ENCODE measurements at regions not wholly inside any gene's neighbourhood (a gene's known extent, or its start where the extent isn't known, plus 50 kb on each side); places are given as distances from the start of the nearest gene placed in this dataset.
"Not testable (repeated sequence)": the region's sequence is repeated elsewhere in the genome, so short reads cannot be mapped to it uniquely, and the experiment has no call there.

DNA sequence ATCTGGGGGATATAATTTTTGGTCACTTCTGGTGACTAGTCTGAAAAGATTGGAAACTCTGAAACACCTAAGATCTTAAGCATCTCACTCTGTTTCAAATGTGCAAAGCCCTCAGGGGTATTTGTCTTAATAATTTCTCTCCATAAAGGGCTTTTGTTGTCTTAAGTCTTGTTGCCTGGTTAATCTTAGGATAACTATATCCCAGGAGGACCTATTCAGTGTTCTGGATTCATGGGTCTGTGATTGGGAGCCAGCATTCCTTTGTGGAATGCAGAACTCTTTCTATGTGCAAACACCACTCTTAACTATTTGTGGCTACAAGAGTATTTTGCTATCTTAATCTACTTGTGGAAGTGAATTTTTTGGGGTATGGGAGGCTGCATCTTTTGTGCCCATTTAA, 1573.0 kb upstream of the PRMT6 start:
- no peak overlapping the region for H3K4me3 ChIP-seq (ENCODE audit: low read depth, low read length)

DNA sequence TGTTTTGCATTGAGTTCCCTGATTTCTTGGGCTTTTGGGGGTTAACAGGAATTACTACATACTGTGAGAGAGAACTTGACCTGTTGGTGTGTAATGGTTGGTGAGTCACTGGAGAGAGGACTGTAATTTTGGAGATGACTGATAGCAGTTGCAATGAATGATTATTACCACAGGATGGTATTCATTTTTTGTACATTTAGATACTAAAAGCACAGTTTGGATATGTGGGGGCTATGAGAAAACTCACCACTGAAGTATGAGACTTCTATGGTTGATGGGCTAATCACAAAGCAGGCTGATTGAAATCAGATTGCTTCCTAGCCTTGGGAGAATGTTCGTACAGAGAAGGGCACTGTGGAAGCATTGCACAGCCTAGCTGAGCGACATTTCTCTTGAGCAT, 1571.3 kb upstream of the PRMT6 start:
- no peak overlapping the region for H3K4me3 ChIP-seq (ENCODE audit: low read depth, low read length)

DNA sequence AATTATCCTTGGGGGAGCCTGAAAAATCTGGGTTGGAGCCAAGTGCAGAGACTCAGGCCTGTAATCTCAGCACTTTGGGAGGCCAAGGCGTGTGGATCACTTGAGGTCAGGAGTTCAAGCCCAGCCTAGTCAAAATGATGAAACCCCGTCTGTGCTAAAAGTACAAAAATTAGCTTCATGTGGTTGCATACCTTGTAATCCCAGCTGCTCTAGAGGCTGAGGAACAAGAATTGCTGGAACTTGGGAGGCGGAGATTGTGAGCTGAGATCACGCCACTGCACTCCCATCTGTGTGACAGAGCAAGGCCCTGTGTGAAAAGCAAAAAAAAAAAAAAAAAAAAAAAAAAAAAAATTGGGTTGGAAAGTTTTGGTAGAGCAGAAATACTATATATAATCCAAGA, 1563.6 kb upstream of the PRMT6 start:
- no peak overlapping the region for H3K4me3 ChIP-seq (ENCODE audit: low read depth, low read length)

DNA sequence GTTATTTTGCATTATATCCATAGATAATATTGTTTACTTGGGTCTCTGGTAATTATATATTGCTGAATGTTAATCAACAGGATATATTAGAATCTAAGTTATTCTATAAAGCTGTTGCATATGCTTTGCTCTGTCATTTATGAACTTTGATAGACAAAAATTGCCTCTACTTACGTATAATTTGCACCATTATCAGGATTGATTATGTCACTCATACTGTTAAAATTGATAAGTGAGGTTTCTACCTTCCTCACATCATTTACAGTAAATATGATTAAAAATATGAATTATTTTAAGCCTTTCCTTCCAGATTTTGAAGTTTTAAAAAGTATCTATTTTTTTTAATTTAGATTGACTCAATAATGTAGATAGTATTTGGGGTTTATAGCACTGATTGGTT, 1540.4 kb upstream of the PRMT6 start:
- H3K4me3 ChIP-seq (ENCODE audit: low read depth, low read length): no peak overlapping the region

DNA sequence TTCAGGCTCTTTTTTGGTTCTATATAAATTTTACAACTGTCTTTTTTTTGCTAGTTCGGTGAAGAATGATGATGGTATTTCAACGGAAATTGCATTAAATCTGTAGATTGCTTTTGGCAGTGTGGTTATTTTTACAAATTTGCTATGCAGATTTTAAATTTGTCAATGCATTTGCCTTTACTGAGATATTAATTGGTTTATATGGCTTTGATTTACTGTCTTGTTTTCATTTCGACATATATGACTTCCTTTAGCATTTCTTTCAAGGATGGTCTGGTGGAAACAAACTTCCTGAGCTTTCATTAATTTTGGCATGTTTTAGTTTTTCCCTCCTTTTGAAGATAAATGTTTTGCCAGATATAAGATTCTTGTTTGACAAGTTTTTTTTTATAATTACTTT, 1522.5 kb upstream of the PRMT6 start:
- no peak overlapping the region for H3K4me3 ChIP-seq (ENCODE audit: low read depth, low read length)

DNA sequence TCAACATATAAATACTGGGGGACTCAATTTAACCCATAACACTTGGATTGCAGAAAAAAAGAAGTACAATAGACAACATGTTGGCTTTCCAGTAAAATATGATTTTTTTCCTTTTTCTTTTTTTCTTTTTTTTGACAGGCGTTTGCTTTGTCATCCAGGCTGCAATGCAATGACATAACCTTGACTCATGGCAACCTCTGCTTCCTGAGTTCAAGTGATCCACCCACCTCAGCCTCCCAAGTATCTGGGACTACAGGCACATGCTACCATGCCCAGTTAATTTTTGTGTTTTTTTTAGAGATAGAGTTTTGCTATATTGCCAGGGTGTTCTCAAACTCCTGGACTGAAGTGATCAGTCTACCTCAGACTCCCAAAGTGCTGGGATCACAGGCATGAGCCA, 1512.0 kb upstream of the PRMT6 start:
- H3K4me3 ChIP-seq (ENCODE audit: low read depth, low read length): no peak overlapping the region

DNA sequence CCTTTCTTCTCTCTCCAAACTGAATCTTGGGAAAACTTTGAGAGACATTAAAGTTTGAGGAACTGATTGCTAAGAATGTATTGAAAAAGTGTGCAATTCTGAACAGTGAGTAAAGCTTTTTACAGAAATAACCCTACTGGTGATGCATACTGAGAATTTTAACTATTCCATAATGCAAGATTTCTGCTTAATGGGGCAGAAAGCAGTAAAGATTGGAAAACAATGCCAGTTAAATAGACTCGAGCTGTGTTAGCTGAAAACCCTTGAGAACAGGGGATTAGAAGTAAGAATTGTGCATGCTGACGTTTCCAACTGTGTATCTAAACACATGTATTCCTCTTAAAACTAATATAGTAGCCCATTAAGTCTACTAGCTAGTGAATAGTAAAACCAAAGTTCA, 1500.2 kb upstream of the PRMT6 start:
- no peak overlapping the region for H3K4me3 ChIP-seq (ENCODE audit: low read depth, low read length)

DNA sequence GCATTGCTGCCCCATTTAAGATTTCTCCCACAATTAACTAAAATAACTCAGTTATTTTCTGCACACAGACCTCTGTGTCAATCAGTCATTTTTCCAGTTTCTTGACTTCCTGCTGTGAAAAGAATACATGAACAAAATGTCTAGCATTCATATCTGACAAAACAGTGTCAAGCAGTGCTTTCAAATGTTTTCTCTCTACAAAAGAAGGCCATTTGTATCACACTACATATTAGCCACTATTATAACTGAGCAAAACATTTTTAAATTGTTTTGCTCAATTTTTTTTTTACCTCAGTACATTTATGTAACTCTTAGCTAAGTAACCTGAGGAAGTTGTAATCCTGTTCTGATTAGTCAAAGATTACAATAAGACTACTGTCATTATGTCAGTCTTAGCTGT, 1498.5 kb upstream of the PRMT6 start:
- no peak overlapping the region for H3K4me3 ChIP-seq (ENCODE audit: low read depth, low read length)

DNA sequence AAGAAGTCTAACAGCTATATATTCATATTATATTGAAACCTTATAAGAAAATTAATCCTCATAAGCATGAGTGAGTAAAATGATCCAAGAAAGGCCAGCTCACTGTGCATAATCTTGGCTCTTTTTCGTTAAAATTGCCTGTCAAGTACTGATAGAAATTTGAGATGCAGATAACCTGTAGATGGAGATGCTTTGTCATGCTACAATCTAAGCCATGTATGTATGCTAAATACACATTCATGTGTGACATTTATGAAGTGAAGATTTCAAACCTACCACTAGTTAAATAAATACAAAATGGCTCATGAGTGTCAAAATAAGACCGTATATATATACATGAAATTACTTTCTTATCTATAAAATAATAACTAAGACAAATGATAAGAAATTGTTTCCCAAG, 1491.5 kb upstream of the PRMT6 start:
- H3K4me3 ChIP-seq (ENCODE audit: low read depth, low read length): no peak overlapping the region

DNA sequence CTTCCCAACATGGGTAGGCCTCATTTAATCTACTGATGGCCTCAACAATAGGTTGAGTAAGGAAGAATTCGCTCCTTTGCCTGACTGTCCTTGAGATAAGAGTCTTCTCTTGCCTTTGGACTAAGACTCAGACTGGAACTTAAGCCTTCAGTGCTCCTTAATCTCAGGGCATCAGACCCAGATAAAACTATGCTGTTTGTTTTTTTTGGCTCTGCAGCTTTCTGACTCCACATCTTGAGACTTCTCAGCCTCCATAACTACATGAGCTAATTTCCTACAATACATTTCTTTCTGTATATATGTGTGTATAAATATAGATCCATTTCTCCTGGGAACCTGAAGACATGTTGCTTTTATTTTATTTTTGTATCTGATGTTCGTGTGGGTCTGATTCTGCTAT, 1470.7 kb upstream of the PRMT6 start:
- H3K4me3 ChIP-seq (ENCODE audit: low read depth, low read length): no peak overlapping the region

DNA sequence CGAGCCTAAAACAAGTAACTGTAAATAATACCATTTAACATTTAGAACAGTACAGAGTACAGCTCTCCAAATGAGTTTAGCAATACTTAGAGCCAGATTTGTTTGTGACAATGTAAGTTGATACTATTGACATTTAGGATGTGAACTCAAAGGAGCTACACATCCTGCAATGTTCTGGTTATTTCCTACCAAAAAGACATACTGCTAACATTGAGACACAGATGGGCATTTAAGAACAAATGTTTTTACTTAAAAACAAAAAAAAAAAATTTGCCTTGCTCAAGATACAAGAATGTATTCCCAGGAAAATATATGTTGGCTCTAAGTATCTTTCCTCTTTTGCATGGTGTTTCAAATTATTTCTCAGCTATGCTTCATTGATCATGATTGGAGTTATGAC, 1464.8 kb upstream of the PRMT6 start:
- H3K4me3 ChIP-seq (ENCODE audit: low read depth, low read length): no peak overlapping the region

DNA sequence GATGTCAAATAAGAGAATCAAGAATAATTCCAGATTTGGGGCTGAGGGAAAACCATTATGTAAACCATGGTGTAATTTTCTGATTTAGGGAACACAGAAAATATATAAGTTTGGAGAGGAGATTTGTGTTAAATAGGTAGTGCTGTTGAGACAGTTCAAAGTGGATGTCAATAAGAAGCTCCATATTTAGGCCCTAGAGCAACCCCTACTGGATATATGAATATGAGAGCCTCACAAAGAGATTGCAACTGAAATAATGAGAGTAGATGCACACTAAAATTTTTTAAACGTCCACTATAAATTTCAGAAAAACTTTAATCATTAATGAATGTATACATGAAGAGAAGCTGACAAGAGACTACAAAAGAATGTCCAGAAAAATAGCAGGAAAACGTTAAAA, 1447.8 kb upstream of the PRMT6 start:
- H3K4me3 ChIP-seq (ENCODE audit: low read depth, low read length): no peak overlapping the region

DNA sequence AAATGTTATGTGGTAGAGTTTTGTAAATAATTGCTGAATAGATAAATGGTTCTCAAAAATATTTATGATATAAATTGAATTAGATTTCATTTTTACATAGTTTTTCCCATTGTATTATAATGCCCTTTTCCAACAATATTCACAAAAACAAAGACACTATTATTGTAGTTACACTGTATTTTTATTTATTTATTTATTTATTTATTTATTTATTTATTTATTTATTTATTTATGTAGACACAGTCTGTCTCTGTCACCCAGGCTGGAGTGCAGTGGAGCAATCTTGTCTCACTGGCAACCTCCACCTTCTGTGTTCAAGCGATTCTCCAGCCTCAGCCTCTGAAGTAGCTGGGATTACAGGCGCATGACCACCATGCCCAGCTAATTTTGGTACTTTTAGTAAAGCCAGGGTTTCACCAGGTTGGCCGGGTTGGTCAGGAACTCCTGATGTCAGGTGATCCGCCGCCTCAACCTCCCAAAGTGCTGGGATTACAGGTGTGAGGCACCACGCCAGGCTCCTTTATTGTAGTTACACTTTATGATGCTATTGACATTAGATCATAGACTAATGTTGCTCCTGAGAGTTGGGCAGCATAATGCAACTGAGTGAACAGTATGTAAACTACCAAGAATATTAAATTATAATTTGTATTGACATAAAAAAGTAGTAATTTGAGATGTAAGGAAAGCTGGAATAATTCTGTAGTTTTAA, 1430.0 kb upstream of the PRMT6 start:
- no peak overlapping the region for H3K4me3 ChIP-seq (ENCODE audit: low read depth, low read length)

DNA sequence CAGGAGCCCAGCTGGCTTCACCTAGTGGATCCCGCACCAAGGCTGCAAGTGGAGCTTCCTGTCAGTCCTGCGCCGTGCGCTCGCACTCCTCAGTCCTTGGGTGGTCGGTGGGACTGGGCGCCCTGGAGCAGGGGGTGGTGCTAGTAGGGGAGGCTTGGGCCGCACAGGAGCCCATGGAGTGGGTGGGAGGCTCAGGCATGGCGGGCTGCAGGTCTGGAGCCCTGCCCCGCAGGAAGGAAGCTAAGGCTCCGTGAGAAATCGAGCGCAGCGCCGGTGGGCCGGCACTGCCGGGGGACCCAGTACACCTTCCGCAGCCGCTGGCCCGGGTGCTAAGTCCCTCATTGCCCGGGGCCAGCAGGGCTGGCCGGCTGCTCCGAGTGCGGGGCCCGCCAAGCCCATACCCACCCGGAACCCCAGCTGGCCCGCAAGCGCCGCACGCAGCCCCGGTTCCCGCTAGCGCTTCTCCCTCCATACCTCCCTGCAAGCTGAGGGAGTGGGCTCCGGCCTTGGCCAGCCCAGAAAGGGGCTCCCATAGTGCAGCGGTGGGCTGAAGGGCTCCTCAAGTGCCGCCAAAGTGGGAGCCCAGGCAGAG, 1425.2 kb upstream of the PRMT6 start:
- not testable (repeated sequence) for H3K4me3 ChIP-seq (ENCODE audit: low read depth, low read length)

DNA sequence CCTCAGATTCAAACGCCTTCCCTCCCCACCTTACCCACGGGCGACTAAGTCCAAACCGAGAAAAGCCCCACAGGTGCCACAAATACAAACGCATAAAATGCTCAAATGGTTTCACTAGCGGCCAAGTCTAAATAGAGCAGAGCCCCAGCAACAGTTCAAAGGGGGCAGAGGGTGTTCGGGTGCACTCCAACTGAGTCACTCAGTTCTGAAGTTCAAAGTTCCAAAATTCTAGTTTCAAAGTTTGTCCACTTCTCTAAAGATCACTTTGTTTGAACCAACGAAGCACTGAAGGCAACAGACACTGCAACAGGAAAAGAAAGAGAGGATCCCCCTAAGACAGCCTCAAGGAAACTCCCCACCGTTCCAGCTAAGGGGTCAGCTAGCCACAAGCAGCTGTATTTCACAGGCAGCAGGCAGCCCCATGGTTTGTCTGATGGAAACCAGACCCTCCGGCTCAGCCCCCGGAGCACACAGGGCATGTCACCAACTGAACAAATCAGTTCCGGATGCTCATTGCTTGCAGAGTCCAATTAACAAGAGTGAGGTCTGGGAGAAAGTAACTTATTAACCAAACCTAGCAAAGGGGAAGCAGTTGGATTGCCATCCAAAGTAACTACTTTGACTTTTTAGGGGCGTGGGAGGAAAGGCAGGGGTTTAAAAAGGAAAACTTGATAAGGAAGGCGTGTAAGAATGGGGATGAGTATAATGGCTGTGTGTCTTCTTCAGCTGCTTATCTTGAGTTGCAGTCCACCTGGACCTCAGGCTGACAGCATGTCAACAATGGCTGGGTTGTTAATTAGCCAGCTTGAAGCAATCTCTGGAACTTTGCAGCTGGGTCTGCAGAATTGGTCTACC, 1423.9 kb upstream of the PRMT6 start:
- no peak overlapping the region for H3K4me3 ChIP-seq (ENCODE audit: low read depth, low read length)

DNA sequence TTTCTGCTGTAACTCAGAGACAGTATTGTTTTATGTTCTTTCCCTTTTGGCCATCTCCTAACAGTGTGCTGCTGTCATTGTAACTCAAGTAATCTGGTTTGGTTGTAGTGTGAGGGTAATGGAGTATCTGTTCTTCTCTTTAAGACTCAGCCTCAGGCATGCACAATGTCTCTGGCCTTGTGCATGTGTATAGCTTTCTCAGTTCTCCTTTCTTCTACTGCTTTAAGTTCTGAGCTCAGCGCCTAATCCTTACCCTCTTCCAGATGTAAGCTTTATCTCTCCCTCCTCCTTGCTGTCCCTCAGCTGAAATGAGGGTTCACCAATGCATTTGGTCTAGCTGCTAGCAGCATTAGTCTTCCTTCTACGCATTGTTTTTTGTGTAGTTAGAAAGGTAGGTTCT, 1420.4 kb upstream of the PRMT6 start:
- no peak overlapping the region for H3K4me3 ChIP-seq (ENCODE audit: low read depth, low read length)

DNA sequence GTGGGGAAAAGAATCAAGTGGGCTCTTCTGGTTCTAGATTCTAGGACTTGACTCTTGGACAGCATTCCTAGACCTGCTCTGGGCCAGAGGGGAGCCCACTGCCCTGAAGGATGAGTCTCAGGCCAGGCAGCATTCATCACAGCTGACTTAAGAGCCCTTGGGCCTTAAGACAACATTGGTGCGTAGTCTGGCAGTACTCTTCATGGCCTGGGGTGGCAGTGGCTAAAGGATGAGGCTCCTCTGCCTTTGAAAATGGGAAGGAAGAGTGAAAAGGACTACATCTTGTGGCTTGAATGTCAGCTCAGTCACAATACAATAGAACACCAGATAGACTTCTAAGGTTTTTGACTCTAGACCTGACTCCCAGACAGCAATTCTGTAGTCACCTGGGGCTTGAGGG, 1415.1 kb upstream of the PRMT6 start:
- H3K4me3 ChIP-seq (ENCODE audit: low read depth, low read length): no peak overlapping the region

DNA sequence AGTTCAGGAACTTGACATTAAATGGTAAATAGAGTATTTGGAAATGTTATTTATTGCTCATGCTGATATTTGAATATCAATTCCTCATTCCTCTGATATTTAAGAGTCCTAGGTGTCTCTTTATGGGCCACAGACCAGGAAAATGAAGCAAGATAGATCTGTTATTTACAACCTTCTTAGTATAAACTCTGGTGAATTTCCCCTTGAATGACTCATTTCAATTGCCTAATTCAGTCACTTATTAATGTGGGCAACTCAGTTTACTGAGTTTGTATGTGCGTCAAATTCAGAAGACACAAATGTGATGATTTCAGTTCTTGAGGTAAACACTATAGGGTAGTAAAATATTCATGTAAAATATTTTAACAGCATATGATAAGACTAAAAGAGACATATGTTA, 1404.4 kb upstream of the PRMT6 start:
- H3K4me3 ChIP-seq (ENCODE audit: low read depth, low read length): no peak overlapping the region

DNA sequence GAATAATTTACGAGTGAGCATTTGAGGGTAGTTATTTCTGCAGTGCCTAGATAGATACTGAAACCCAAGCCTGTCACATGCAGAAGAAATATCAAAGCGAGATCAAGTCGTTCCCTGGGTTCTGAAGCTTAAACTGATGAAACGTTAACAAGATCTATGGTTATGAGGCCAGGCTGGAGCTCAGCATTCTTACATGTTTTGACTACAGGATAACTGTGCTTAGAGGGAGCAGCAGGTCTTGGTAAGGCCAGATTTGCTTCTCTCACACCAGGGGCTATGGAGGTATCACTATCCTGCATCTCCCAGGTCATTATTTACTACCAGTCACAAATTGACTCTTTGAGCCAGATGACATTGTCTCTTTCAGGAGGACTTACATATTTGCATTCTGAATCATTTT, 1401.4 kb upstream of the PRMT6 start:
- H3K4me3 ChIP-seq (ENCODE audit: low read depth, low read length): no peak overlapping the region

DNA sequence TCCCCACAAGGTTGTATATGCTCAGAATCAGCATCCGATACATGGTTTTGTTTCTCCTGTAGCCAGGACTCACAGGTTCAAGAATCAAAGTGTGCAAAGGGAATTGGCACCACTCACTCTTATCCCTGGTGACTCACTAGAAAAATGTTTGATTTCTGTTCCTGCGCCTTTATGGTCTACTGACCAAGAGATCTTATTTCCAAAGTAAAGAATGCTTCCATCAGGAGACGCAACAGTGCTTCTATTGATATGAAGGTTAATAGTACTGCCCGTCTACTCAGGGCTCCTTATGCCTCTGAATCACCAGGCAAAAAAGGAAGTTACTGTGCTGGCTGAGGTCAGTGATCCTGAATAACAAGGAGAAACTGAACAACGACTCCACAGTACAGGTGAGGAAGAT, 1392.0 kb upstream of the PRMT6 start:
- no peak overlapping the region for H3K4me3 ChIP-seq (ENCODE audit: low read depth, low read length)

DNA sequence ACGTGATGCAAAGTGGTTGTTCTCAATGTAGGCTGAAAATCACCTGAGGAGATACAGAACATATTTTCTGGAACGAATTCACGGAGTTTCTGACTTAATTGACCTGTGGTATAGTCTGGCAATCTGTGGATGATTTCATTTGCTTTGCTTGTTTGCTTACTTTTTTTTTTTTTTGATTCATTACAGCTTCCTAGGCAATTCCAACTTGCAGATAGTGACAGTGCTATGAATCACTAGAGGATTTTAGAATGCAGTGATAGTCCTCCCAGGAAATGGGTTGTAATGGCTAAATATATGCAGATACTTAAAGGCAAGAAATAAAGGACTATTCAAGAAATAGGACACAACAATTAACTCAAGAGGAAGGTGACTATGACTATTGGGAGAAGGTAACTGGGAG, 1378.1 kb upstream of the PRMT6 start:
- H3K4me3 ChIP-seq (ENCODE audit: low read depth, low read length): no peak overlapping the region

DNA sequence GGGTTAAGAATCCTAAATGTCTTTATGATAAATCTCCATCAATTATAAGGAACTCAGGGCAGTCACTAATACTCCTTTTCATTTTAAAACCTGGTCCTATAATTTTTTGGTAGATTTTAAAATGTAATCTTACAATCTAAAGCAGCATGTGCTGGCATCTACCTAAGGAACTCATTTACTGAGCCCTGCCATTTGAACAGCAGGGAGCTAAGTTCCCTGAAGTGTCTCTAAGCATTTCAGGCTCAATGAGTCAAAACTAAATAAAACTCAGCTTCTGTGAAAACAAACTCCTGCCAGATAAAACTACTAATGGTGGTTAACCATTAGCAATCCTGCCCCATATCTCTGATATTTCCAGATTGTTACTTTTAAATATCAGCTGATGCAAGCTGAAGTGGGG, 1371.8 kb upstream of the PRMT6 start:
- no peak overlapping the region for H3K4me3 ChIP-seq (ENCODE audit: low read depth, low read length)
